H9 (cell line): ENCODE measurements at regions not wholly inside any gene's neighbourhood (a gene's known extent, or its start where the extent isn't known, plus 50 kb on each side); places are given as distances from the start of the nearest gene placed in this dataset.

Source experiments
- DNase-seq: peaks from one replicate; pipeline ENCODE4 v3.0.0-alpha.2; 2017
- H2AFZ ChIP-seq: one replicate; pipeline ENCODE4 v1.6.1; 2013; ENCODE audit warnings: mild to moderate bottlenecking, low read length, control low read depth, moderate library complexity
- H2AK5ac ChIP-seq: 2 replicates; pipeline ENCODE4 v1.6.1; 2013; ENCODE audit warnings: low read length, control low read depth, mixed read lengths; ENCODE audit not compliant: insufficient read length
- H2BK120ac ChIP-seq: one replicate; pipeline ENCODE4 v1.6.1; 2013; ENCODE audit warnings: low read depth, mild to moderate bottlenecking, low read length, control low read depth, inconsistent platforms; ENCODE audit not compliant: poor library complexity, severe bottlenecking
- H2BK12ac ChIP-seq: 2 replicates; pipeline ENCODE4 v1.6.1; 2013; ENCODE audit warnings: low read length, control low read depth, mixed read lengths, low read depth; ENCODE audit not compliant: insufficient read length
- H2BK15ac ChIP-seq: 2 replicates; pipeline ENCODE4 v1.6.1; 2013; ENCODE audit warnings: low read depth, low read length, control low read depth
- H2BK20ac ChIP-seq: one replicate; pipeline ENCODE4 v1.6.1; 2013; ENCODE audit warnings: low read depth, mild to moderate bottlenecking, low read length, control low read depth, inconsistent platforms; ENCODE audit not compliant: poor library complexity, severe bottlenecking
- H2BK5ac ChIP-seq: 2 replicates; pipeline ENCODE4 v1.6.1; 2013; ENCODE audit warnings: low read length, control low read depth, mixed read lengths; ENCODE audit not compliant: insufficient read length
- H3K14ac ChIP-seq: 2 replicates; pipeline ENCODE4 v1.6.1; 2013; ENCODE audit warnings: low read length, control low read depth; ENCODE audit not compliant: insufficient read depth
- H3K18ac ChIP-seq: 2 replicates; pipeline ENCODE4 v1.6.1; 2013; ENCODE audit warnings: low read depth, mild to moderate bottlenecking, mixed read lengths, low read length, control low read depth; ENCODE audit not compliant: insufficient read length
- H3K23ac ChIP-seq: 2 replicates; pipeline ENCODE4 v1.6.1; 2013; ENCODE audit warnings: low read length, control low read depth, mixed read lengths, low read depth; ENCODE audit not compliant: insufficient read length
- H3K23me2 ChIP-seq: 2 replicates; pipeline ENCODE4 v1.6.1; 2013; ENCODE audit warnings: low read depth, mild to moderate bottlenecking, mixed read lengths, low read length, control low read depth; ENCODE audit not compliant: insufficient read length, poor library complexity, severe bottlenecking
- H3K27ac ChIP-seq: 2 replicates; pipeline ENCODE4 v1.5.1; 2013; ENCODE audit warnings: low read length, control low read depth, mixed read lengths, low read depth; ENCODE audit not compliant: insufficient read length
- H3K27me3 ChIP-seq: 2 replicates; pipeline ENCODE4 v1.6.1; 2013; ENCODE audit warnings: low read length, control low read depth, inconsistent platforms; ENCODE audit not compliant: insufficient read depth
- H3K4ac ChIP-seq: 2 replicates; pipeline ENCODE4 v1.6.1; 2013; ENCODE audit warnings: low read depth, mild to moderate bottlenecking, control low read depth, inconsistent platforms, low read length, moderate library complexity
- H3K4me1 ChIP-seq: 2 replicates; pipeline ENCODE4 v1.6.1; 2013; ENCODE audit warnings: low read length, control low read depth, inconsistent platforms; ENCODE audit not compliant: insufficient read depth
- H3K4me2 ChIP-seq: 2 replicates; pipeline ENCODE4 v1.6.1; 2013; ENCODE audit warnings: low read length, control low read depth, mixed read lengths; ENCODE audit not compliant: insufficient read length, insufficient read depth
- H3K56ac ChIP-seq: 2 replicates; pipeline ENCODE4 v1.6.1; 2013; ENCODE audit warnings: low read depth, mild to moderate bottlenecking, mixed read lengths, low read length, control low read depth; ENCODE audit not compliant: insufficient read length
- H3K79me1 ChIP-seq: 2 replicates; pipeline ENCODE4 v1.6.1; 2013; ENCODE audit warnings: low read depth, mild to moderate bottlenecking, moderate library complexity, low read length, control low read depth, inconsistent platforms; ENCODE audit not compliant: insufficient read depth, poor library complexity, severe bottlenecking
- H3K79me2 ChIP-seq: 2 replicates; pipeline ENCODE4 v1.6.1; 2013; ENCODE audit warnings: low read length, control low read depth, inconsistent platforms; ENCODE audit not compliant: insufficient read depth
- H3K9ac ChIP-seq: 2 replicates; pipeline ENCODE4 v1.6.1; 2013; ENCODE audit warnings: low read length, control low read depth, mixed read lengths; ENCODE audit not compliant: insufficient read length; ENCODE audit errors: extremely low read depth
- H3K9me3 ChIP-seq: one replicate; pipeline ENCODE4 v1.6.1; 2013; ENCODE audit warnings: low read depth, low read length, inconsistent platforms; ENCODE audit not compliant: control insufficient read depth
- H3T11ph ChIP-seq: one replicate; pipeline ENCODE4 v1.6.1; 2013; ENCODE audit warnings: mild to moderate bottlenecking, low read length, control low read depth, inconsistent platforms
- H4K20me1 ChIP-seq: one replicate; pipeline ENCODE4 v1.6.1; 2013; ENCODE audit not compliant: control insufficient read depth, insufficient read length, insufficient read depth
- H4K5ac ChIP-seq: 2 replicates; pipeline ENCODE4 v1.6.1; 2013; ENCODE audit warnings: low read depth, mild to moderate bottlenecking, mixed read lengths, low read length, control low read depth; ENCODE audit not compliant: insufficient read length
- H4K8ac ChIP-seq: replicated peaks from 2 replicates; pipeline ENCODE4 v1.6.1; 2013; ENCODE audit warnings: low read length, control low read depth, mixed read lengths, low read depth; ENCODE audit not compliant: insufficient read length
- H4K91ac ChIP-seq: 2 replicates; pipeline ENCODE4 v1.6.1; 2013; ENCODE audit warnings: low read depth, mild to moderate bottlenecking, moderate library complexity, mixed read lengths, low read length, control low read depth; ENCODE audit not compliant: insufficient read length
- H3K27ac Mint-ChIP-seq, 3 experiments: 2 replicates in 2 of 3; 3 replicates in 1 of 3; pipeline ENCODE4 v1.8.0; 2020 to 2021; ENCODE audit warnings: mixed read lengths in 3 of 3, mild to moderate bottlenecking in 1 of 3, moderate library complexity in 1 of 3
- H3K27me3 Mint-ChIP-seq: 2 replicates; pipeline ENCODE4 v1.8.0; 2021; ENCODE audit warnings: low read depth, mild to moderate bottlenecking, moderate library complexity, mixed read lengths
- H3K36me3 Mint-ChIP-seq, 3 experiments: 2 replicates in 2 of 3; 3 replicates in 1 of 3; pipeline ENCODE4 v1.8.0; 2020 to 2021; ENCODE audit warnings: low read depth in 3 of 3, mixed read lengths in 3 of 3; ENCODE audit not compliant: insufficient read depth in 1 of 3
- H3K4me1 Mint-ChIP-seq, 2 experiments: 2 replicates each; pipeline ENCODE4 v1.8.0; 2020; ENCODE audit warnings: mixed read lengths in 2 of 2
- H3K4me3 Mint-ChIP-seq, 2 experiments: 2 replicates in 1 of 2; 3 replicates in 1 of 2; pipeline ENCODE4 v1.8.0; 2020 to 2021; ENCODE audit warnings: mild to moderate bottlenecking in 2 of 2, mixed read lengths in 2 of 2, moderate library complexity in 1 of 2
- H3K9me3 Mint-ChIP-seq, 2 experiments: 2 replicates in 1 of 2; 3 replicates in 1 of 2; pipeline ENCODE4 v1.8.0; 2020; ENCODE audit warnings: mild to moderate bottlenecking in 2 of 2, mixed read lengths in 2 of 2, moderate library complexity in 1 of 2
- CTCF ChIP-seq: fragments of 200-600 bp; sonication (generic); conservative IDR thresholded peaks from 3 replicates; pipeline ENCODE4 v1.8.0; 2021; ENCODE audit warnings: antibody characterized with exemption, mild to moderate bottlenecking
- WGBS: extraction: QIAGEN DNeasy Blood & Tissue Kit; methylation state at CpG from one replicate; pipeline ENCODE4 v1.1.7; 2013; ENCODE audit warnings: missing lambda C conversion rate, low lambda C conversion rate, mixed read lengths; ENCODE audit not compliant: insufficient read length; ENCODE audit errors: extremely low coverage; 5-methylcytosine and 5-hydroxymethylcytosine counted together

- no peaks in the 10 kb centered on the region; the same call in 1 of the 2 replicates for H3K27me3 Mint-ChIP-seq
- no peak overlapping the region for H2AFZ ChIP-seq
- no peak overlapping the region for H3K27ac ChIP-seq
Measured at GRCh38 chr3:177513815-177514610, 316.7 kb upstream of the TBL1XR1 start.

More at GRCh38 chr3:177513815-177514610, 316.7 kb upstream of the TBL1XR1 start:
- Histone ChIP-seq H3K4me1 (no peaks in the 10 kb centered on the region; the same call in 1 of the 2 replicates), H2BK120ac (no peak overlapping the region), H3K27me3 (no peaks in the 10 kb centered on the region), H4K5ac (no peak overlapping the region), H3K14ac (no peak overlapping the region), H4K20me1 (no peaks in the 10 kb centered on the region), H3K79me1 (no peaks in the 10 kb centered on the region), H4K91ac (no peak overlapping the region), H3K9ac (no peak overlapping the region), H2BK5ac (no peak overlapping the region), H4K8ac (no peak overlapping the region), H3K56ac (no peak overlapping the region), H3K23me2 (no peaks in the 10 kb centered on the region), H3K23ac (no peak overlapping the region), H3K4ac (no peak overlapping the region), H3K18ac (no peak overlapping the region), H2BK12ac (no peak overlapping the region), H2BK20ac (no peak overlapping the region), H3K79me2 (no peaks in the 10 kb centered on the region), H2BK15ac (no peak overlapping the region), H3T11ph (no peak overlapping the region), H3K4me2 (no peak overlapping the region), H3K9me3 (no peaks in the 10 kb centered on the region), H2AK5ac (no peak overlapping the region)
- TF ChIP-seq CTCF = no peak
- peaks cover 3 to 5% of the 10 kb centered on the region in 2 experiments for H3K4me1 Mint-ChIP-seq
- no peak for DNase-seq
- no peaks in the 10 kb centered on the region for H3K36me3 Mint-ChIP-seq
- H3K4me3 Mint-ChIP-seq = no peak overlapping the region
- H3K27ac Mint-ChIP-seq = no peak overlapping the region
- no CpG with 5 or more reads among the region's 10 CpGs for WGBS
- no peaks in the 10 kb centered on the region for H3K9me3 Mint-ChIP-seq
